ENCODE measurements at regions not wholly inside any gene's neighbourhood (a gene's known extent, or its start where the extent isn't known, plus 50 kb on each side); places are given as distances from the start of the nearest gene placed in this dataset.

DNA sequence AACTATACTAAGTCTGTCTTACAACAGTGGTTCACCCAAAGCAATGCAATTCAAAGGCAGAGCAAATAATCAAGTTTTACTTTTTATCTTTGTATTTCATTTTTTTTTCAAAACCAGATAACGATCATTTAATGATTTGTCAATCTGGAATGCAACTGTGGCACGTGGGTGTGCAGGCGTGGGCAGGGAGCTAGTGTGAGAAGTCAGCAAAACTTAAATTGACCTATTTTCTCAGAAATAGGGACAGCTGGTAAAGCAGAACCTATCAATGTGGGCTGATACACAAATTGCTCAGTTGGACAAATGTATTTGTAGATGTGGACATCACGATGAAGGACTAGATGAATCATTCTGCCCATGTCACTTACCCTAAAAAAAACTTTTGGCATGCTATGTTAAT lies 105.6 kb downstream of the CBLL2 start:
- TF ChIP-seq HNRNPK (IDR thresholded peaks at IDR 0.05; ENCODE audit: low read depth, low read length, poor library complexity, severe bottlenecking) (no peak), CEBPG (CRISPR knock-in tag; IDR thresholded peaks at IDR 0.05) (no peak), CEBPG (tag; conservative IDR thresholded peaks at IDR 0.05 in 1 of 2, IDR thresholded peaks at IDR 0.05 in 1 of 2) (no peak), CTCF (IDR thresholded peaks at IDR 0.05 in 2 of 3, conservative IDR thresholded peaks at IDR 0.05 in 1 of 3; ENCODE audit: insufficient read depth in 2 of 3, low read depth in 1 of 3, low read length in 3 of 3) (no peak), POLR2AphosphoS5 (IDR thresholded peaks at IDR 0.05; ENCODE audit: control insufficient read depth, insufficient read depth, low read depth, low read length) (no peak), HDAC2 (IDR thresholded peaks at IDR 0.05) (no peak), RAD21 (CRISPR knock-in tag; conservative IDR thresholded peaks at IDR 0.05 in 1 of 2, IDR thresholded peaks at IDR 0.05 in 1 of 2) (no peak)
- TF ChIP-seq, protein P1, sequence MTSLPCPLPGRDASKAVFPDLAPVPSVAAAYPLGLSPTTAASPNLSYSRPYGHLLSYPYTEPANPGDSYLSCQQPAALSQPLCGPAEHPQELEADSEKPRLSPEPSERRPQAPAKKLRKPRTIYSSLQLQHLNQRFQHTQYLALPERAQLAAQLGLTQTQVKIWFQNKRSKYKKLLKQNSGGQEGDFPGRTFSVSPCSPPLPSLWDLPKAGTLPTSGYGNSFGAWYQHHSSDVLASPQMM (CRISPR knock-in tag; IDR thresholded peaks at IDR 0.05): no peak
